HL-60 (cell line): ENCODE measurements at regions not wholly inside any gene's neighbourhood (a gene's known extent, or its start where the extent isn't known, plus 50 kb on each side); places are given as distances from the start of the nearest gene placed in this dataset.

Experiments
- CTCF ChIP-seq: IDR thresholded peaks from one replicate; pipeline ENCODE4 v1.5.1; 2011; ENCODE audit warnings: low read length, control low read depth, inconsistent platforms; ENCODE audit not compliant: insufficient read depth
- GABPA ChIP-seq: IDR thresholded peaks from 2 replicates; pipeline ENCODE4 v1.6.1; 2012; ENCODE audit warnings: low read depth
- POLR2AphosphoS5 ChIP-seq: IDR thresholded peaks from 2 replicates; pipeline ENCODE4 v1.6.1; 2012; ENCODE audit warnings: low read depth

GRCh38 chr9:91474656-91475055, 51.0 kb upstream of the NFIL3 start:
- TF ChIP-seq POLR2AphosphoS5 (no peak), GABPA (no peak), CTCF (no peak)
